Astrocyte of the cerebellum (primary cell): ENCODE measurements at regions not wholly inside any gene's neighbourhood (a gene's known extent, or its start where the extent isn't known, plus 50 kb on each side); places are given as distances from the start of the nearest gene placed in this dataset.

ENCODE experiments used
- DNase-seq: peaks from one replicate; pipeline ENCODE4 v3.0.0-alpha.2; 2011; ENCODE audit warnings: low read depth
- H3K4me3 ChIP-seq: 2 replicates; pipeline ENCODE4 v1.5.1; 2011; ENCODE audit warnings: mild to moderate bottlenecking, low read depth, low read length, moderate library complexity
- CTCF ChIP-seq: IDR thresholded peaks from 2 replicates; pipeline ENCODE4 v1.5.1; 2012; ENCODE audit warnings: low read length, low read depth, moderate library complexity, mild to moderate bottlenecking; ENCODE audit errors: missing control alignments
- in situ Hi-C: cut with HindIII; loops from 2 replicates; pipeline ENCODE4 v1.10.0; 2017; ENCODE audit warnings: low sequenced_read_pairs

- no peak for TF ChIP-seq CTCF
- no peak for DNase-seq
- in situ Hi-C loops = no loop called here
- no peak overlapping the region for H3K4me3 ChIP-seq
Measured at GRCh38 chr14:101055776-101056374, 152.4 kb upstream of the RTL1 start.

GRCh38 chr14:101056446-101056845 is 152.9 kb upstream of the RTL1 start:
- DNase-seq = no peak
- TF ChIP-seq CTCF = no peak
- in situ Hi-C loops = no loop called here
- H3K4me3 ChIP-seq = no peak overlapping the region

GRCh38 chr14:101057394-101057793 is 153.9 kb upstream of the RTL1 start:
- no peak overlapping the region for H3K4me3 ChIP-seq
- TF ChIP-seq CTCF = no peak
- DNase-seq = no peak
- in situ Hi-C loops = no loop called here

GRCh38 chr14:101058571-101058970 is 155.0 kb upstream of the RTL1 start:
- in situ Hi-C loops = no loop called here
- H3K4me3 ChIP-seq = no peak overlapping the region
- no peak for DNase-seq
- no peak for TF ChIP-seq CTCF

- in situ Hi-C loops = no loop called here
- H3K4me3 ChIP-seq = no peak overlapping the region
- no peak for TF ChIP-seq CTCF
- DNase-seq = no peak
Measured at GRCh38 chr14:101060171-101060601, 156.7 kb upstream of the RTL1 start.

- DNase-seq = no peak
- no peak for TF ChIP-seq CTCF
- in situ Hi-C loops = no loop called here
- H3K4me3 ChIP-seq = no peak overlapping the region
Measured at GRCh38 chr14:101061411-101062064, 158.0 kb upstream of the RTL1 start.
